Osteocyte (in vitro differentiated cells): ENCODE measurements at regions not wholly inside any gene's neighbourhood (a gene's known extent, or its start where the extent isn't known, plus 50 kb on each side); places are given as distances from the start of the nearest gene placed in this dataset.

Experiments used
- DNase-seq: peaks from one replicate; pipeline ENCODE4 v3.0.0; 2021; ENCODE audit warnings: mixed read lengths; ENCODE audit not compliant: unreplicated experiment; ENCODE audit errors: extremely low spot score
- H3K27ac Mint-ChIP-seq: one replicate; pipeline ENCODE4 v1.8.0; 2021; ENCODE audit warnings: mild to moderate bottlenecking, mixed read lengths; ENCODE audit not compliant: unreplicated experiment
- H3K27me3 Mint-ChIP-seq: one replicate; pipeline ENCODE4 v1.8.0; 2021; ENCODE audit warnings: mixed read lengths; ENCODE audit not compliant: unreplicated experiment
- H3K36me3 Mint-ChIP-seq: one replicate; pipeline ENCODE4 v1.8.0; 2021; ENCODE audit warnings: mixed read lengths; ENCODE audit not compliant: unreplicated experiment
- H3K4me1 Mint-ChIP-seq: one replicate; pipeline ENCODE4 v1.8.0; 2021; ENCODE audit warnings: mixed read lengths; ENCODE audit not compliant: unreplicated experiment
- H3K4me3 Mint-ChIP-seq: one replicate; pipeline ENCODE4 v1.8.0; 2021; ENCODE audit warnings: mild to moderate bottlenecking, moderate library complexity, mixed read lengths; ENCODE audit not compliant: unreplicated experiment
- H3K9me3 Mint-ChIP-seq: one replicate; pipeline ENCODE4 v1.8.0; 2021; ENCODE audit warnings: mixed read lengths; ENCODE audit not compliant: unreplicated experiment
- TF ChIP-seq, protein P1 (sequence below): fragments of 200-600 bp; sonication (generic); IDR thresholded peaks from 2 replicates; pipeline ENCODE4 v1.5.0; 2021; ENCODE audit warnings: antibody characterized with exemption, mild to moderate bottlenecking, moderate library complexity

DNA sequence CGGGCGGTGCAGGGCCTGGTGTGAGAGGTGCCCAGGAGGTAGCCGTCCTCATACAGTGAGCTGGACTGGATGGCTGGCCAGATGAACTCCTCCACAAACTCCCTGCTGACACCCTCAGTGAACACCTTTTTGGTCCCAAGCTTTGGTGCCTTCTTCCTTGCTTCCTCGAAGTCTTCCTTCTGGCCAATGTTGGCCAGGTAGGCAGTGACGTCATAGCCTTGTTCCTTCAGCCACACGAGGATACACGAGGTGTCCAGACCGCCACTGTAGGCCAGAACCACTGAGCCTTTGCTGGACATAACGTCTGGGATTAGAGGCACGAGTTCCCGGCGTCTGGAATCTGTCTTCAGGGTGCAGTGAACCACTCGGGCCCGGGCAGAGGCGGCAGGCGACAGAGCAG lies 206.8 kb upstream of the SP4 start:
- TF ChIP-seq, protein P1, sequence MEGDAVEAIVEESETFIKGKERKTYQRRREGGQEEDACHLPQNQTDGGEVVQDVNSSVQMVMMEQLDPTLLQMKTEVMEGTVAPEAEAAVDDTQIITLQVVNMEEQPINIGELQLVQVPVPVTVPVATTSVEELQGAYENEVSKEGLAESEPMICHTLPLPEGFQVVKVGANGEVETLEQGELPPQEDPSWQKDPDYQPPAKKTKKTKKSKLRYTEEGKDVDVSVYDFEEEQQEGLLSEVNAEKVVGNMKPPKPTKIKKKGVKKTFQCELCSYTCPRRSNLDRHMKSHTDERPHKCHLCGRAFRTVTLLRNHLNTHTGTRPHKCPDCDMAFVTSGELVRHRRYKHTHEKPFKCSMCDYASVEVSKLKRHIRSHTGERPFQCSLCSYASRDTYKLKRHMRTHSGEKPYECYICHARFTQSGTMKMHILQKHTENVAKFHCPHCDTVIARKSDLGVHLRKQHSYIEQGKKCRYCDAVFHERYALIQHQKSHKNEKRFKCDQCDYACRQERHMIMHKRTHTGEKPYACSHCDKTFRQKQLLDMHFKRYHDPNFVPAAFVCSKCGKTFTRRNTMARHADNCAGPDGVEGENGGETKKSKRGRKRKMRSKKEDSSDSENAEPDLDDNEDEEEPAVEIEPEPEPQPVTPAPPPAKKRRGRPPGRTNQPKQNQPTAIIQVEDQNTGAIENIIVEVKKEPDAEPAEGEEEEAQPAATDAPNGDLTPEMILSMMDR, result no peak
- Mint-ChIP-seq H3K4me1 (no peaks in the 10 kb centered on the region), H3K9me3 (peaks cover 17% of the 10 kb centered on the region), H3K27ac (no peak overlapping the region), H3K27me3 (no peaks in the 10 kb centered on the region), H3K36me3 (no peaks in the 10 kb centered on the region), H3K4me3 (no peak overlapping the region)
- DNase-seq, result no peak

DNA sequence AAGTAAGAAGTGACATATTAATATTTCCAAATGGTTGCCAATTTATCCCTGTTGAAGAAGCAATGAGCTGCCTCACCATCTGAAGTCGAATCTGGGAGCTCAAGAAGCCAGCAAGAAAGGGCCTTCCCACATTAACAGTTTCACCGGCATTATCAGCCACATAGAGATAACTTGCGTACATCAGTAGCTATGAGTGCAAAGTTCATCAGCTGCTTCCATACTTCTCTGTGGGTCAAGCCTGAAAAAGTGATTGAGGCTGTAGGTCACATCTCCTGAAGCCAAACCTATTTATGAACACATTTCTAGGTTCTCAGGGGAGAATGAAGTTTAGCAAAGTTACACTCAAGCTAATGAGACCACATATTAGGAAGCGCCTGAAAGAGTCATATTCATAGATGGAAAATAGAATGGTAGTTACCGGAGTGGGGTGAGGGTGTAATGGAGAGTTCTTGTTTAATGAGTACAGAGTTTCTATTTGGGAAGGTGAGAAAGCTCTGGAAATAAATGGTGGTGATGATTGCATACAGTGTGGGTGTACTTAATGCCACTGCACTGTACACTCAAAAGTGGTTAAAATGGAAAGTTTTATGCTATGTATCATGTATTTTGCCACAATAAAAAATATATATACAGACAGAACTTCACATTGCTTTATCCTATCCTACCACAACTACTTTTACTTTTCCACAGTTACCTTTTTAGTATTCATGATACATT lies 189.3 kb upstream of the SP4 start:
- TF ChIP-seq, protein P1, result no peak
- Mint-ChIP-seq H3K4me3 (no peak overlapping the region), H3K36me3 (no peaks in the 10 kb centered on the region), H3K27me3 (peaks cover 4% of the 10 kb centered on the region), H3K27ac (no peak overlapping the region), H3K9me3 (no peaks in the 10 kb centered on the region), H3K4me1 (no peaks in the 10 kb centered on the region)
- no peak for DNase-seq

DNA sequence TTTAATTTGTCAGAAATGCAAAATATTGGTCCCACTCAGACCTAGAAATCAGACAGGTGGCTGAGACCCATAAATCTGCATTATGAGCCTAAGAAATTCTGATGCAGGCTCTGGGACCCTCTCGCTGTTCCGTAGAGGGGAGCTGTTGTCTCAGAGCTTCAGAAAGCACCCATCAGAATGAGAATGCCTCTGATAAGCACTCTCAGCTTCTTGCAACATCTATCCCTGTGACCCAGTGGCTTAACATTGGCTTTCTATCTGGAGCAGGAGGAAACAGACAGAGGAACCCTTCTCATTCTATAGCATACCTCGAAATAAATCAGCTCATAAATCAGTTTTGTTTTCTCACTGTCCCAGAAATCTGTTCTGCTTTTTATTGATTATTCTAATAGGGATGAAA lies 184.6 kb upstream of the SP4 start:
- no peak overlapping the region for H3K27ac Mint-ChIP-seq
- H3K36me3 Mint-ChIP-seq, result no peaks in the 10 kb centered on the region
- TF ChIP-seq, protein P1, result no peak
- H3K27me3 Mint-ChIP-seq, result peaks cover 7% of the 10 kb centered on the region
- no peaks in the 10 kb centered on the region for H3K9me3 Mint-ChIP-seq
- H3K4me3 Mint-ChIP-seq, result no peak overlapping the region
- DNase-seq, result no peak
- H3K4me1 Mint-ChIP-seq, result no peaks in the 10 kb centered on the region

DNA sequence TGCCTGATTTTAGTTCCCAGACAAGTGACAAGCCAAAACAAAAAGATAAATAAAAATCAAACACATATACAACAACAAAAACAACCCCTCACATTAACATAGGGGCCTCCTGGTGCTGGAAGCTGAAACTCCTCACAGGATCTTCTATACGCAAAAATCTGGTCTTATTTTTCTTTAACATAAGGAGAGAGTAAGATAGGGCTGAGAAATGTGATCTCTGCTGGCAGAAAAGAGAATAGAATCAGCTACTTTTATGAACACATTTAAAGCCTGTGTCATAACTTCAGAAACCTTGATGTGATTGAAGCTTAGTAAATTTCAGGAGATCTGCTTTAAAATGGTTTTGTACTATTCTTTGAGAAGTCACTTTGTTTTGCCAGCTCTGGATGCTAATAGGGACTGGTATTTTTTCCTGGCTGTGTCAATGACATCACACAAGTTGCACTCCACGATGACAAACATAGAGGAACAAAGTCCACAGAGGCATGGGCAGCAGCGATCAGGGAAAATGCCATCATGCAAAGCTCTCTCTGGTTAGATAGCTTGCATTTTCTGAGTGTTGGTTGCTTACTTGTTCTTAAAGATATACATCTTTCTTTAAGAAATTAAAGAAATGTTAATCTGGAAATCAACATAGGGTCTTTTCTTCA lies 176.6 kb upstream of the SP4 start:
- TF ChIP-seq, protein P1, result no peak
- DNase-seq, result no peak
- H3K27ac Mint-ChIP-seq, result no peak overlapping the region
- no peaks in the 10 kb centered on the region for H3K9me3 Mint-ChIP-seq
- no peak overlapping the region for H3K4me3 Mint-ChIP-seq
- H3K4me1 Mint-ChIP-seq, result no peaks in the 10 kb centered on the region
- H3K27me3 Mint-ChIP-seq, result peaks cover 46% of the 10 kb centered on the region
- H3K36me3 Mint-ChIP-seq, result no peaks in the 10 kb centered on the region
